SHP77 (cell line): ENCODE measurements at regions not wholly inside any gene's neighbourhood (a gene's known extent, or its start where the extent isn't known, plus 50 kb on each side); places are given as distances from the start of the nearest gene placed in this dataset.

ENCODE experiments used
- DNase-seq, 2 experiments: peaks; one replicate each; lab custom pipeline; 2025; lab: John Stamatoyannopoulos, UW

- DNase-seq = no peak
Measured at GRCh38 chr5:88487066-88487465, 218.4 kb upstream of the TMEM161B start.

- DNase-seq = no peak
Measured at GRCh38 chr5:88486431-88486830, 217.8 kb upstream of the TMEM161B start.

GRCh38 chr5:88485531-88485930 is 216.9 kb upstream of the TMEM161B start:
- no peak for DNase-seq

- no peak for DNase-seq
Measured at GRCh38 chr5:88483964-88484672, 215.5 kb upstream of the TMEM161B start.

- no peak for DNase-seq
Measured at GRCh38 chr5:88480801-88481499, 212.3 kb upstream of the TMEM161B start.

GRCh38 chr5:88480245-88480644 is 211.6 kb upstream of the TMEM161B start:
- peak; percentile 27 to 42 for DNase-seq

GRCh38 chr5:88474574-88474973 is 205.9 kb upstream of the TMEM161B start:
- no peak for DNase-seq

- DNase-seq = no peak
Measured at GRCh38 chr5:88470745-88471144, 202.1 kb upstream of the TMEM161B start.

GRCh38 chr5:88459971-88460370 is 191.3 kb upstream of the TMEM161B start:
- DNase-seq = no peak

GRCh38 chr5:88452820-88453219 is 184.2 kb upstream of the TMEM161B start:
- DNase-seq = no peak

GRCh38 chr5:88450239-88450638 is 181.6 kb upstream of the TMEM161B start:
- DNase-seq = no peak

GRCh38 chr5:88438006-88438405 is 169.4 kb upstream of the TMEM161B start:
- DNase-seq = no peak

GRCh38 chr5:88436290-88436689 is 167.6 kb upstream of the TMEM161B start:
- DNase-seq = no peak

- DNase-seq = no peak
Measured at GRCh38 chr5:88428633-88429032, 160.0 kb upstream of the TMEM161B start.

- no peak for DNase-seq
Measured at GRCh38 chr5:88426441-88426840, 157.8 kb upstream of the TMEM161B start.

- DNase-seq = no peak
Measured at GRCh38 chr5:88425124-88425523, 156.5 kb upstream of the TMEM161B start.

GRCh38 chr5:88419931-88420330 is 151.3 kb upstream of the TMEM161B start:
- DNase-seq = no peak

GRCh38 chr5:88407341-88407740 is 138.7 kb upstream of the TMEM161B start:
- no peak for DNase-seq

- no peak for DNase-seq
Measured at GRCh38 chr5:88405783-88406182, 137.1 kb upstream of the TMEM161B start.

- DNase-seq = no peak
Measured at GRCh38 chr5:88404405-88404804, 135.8 kb upstream of the TMEM161B start.

- no peak for DNase-seq
Measured at GRCh38 chr5:88401686-88402085, 133.0 kb upstream of the TMEM161B start.

GRCh38 chr5:88401228-88401627 is 132.6 kb upstream of the TMEM161B start:
- no peak for DNase-seq

- no peak for DNase-seq
Measured at GRCh38 chr5:88399561-88399960, 130.9 kb upstream of the TMEM161B start.

GRCh38 chr5:88398316-88398715 is 129.7 kb upstream of the TMEM161B start:
- peak in 1 of 2 experiments; percentile 2 for DNase-seq
